SK-N-SH (cell line): ENCODE measurements at regions not wholly inside any gene's neighbourhood (a gene's known extent, or its start where the extent isn't known, plus 50 kb on each side); places are given as distances from the start of the nearest gene placed in this dataset.

ENCODE experiments used
- RCOR1 ChIP-seq: fragments of 150-350 bp; IDR thresholded peaks from 2 replicates; pipeline ENCODE4 v1.6.1; 2017; ENCODE audit warnings: antibody characterized with exemption, low read length
- TAF1 ChIP-seq: IDR thresholded peaks from 2 replicates; pipeline ENCODE4 v1.6.1; 2012; ENCODE audit warnings: low read depth, mild to moderate bottlenecking, low read length, moderate library complexity, borderline replicate concordance
- TF ChIP-seq, protein P1 (sequence below): IDR thresholded peaks from 2 replicates; pipeline ENCODE4 v1.6.1; 2012; ENCODE audit warnings: mild to moderate bottlenecking, low read depth, low read length, moderate library complexity
- TF ChIP-seq, protein P2 (sequence below): fragments of 200-600 bp; sonication (generic); IDR thresholded peaks from 2 replicates; pipeline ENCODE4 v1.6.1; 2017; ENCODE audit warnings: antibody characterized with exemption, mild to moderate bottlenecking, moderate library complexity

- no peak for TF ChIP-seq TAF1
- TF ChIP-seq, protein P1, sequence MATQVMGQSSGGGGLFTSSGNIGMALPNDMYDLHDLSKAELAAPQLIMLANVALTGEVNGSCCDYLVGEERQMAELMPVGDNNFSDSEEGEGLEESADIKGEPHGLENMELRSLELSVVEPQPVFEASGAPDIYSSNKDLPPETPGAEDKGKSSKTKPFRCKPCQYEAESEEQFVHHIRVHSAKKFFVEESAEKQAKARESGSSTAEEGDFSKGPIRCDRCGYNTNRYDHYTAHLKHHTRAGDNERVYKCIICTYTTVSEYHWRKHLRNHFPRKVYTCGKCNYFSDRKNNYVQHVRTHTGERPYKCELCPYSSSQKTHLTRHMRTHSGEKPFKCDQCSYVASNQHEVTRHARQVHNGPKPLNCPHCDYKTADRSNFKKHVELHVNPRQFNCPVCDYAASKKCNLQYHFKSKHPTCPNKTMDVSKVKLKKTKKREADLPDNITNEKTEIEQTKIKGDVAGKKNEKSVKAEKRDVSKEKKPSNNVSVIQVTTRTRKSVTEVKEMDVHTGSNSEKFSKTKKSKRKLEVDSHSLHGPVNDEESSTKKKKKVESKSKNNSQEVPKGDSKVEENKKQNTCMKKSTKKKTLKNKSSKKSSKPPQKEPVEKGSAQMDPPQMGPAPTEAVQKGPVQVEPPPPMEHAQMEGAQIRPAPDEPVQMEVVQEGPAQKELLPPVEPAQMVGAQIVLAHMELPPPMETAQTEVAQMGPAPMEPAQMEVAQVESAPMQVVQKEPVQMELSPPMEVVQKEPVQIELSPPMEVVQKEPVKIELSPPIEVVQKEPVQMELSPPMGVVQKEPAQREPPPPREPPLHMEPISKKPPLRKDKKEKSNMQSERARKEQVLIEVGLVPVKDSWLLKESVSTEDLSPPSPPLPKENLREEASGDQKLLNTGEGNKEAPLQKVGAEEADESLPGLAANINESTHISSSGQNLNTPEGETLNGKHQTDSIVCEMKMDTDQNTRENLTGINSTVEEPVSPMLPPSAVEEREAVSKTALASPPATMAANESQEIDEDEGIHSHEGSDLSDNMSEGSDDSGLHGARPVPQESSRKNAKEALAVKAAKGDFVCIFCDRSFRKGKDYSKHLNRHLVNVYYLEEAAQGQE, result no peak
- TF ChIP-seq, protein P2, sequence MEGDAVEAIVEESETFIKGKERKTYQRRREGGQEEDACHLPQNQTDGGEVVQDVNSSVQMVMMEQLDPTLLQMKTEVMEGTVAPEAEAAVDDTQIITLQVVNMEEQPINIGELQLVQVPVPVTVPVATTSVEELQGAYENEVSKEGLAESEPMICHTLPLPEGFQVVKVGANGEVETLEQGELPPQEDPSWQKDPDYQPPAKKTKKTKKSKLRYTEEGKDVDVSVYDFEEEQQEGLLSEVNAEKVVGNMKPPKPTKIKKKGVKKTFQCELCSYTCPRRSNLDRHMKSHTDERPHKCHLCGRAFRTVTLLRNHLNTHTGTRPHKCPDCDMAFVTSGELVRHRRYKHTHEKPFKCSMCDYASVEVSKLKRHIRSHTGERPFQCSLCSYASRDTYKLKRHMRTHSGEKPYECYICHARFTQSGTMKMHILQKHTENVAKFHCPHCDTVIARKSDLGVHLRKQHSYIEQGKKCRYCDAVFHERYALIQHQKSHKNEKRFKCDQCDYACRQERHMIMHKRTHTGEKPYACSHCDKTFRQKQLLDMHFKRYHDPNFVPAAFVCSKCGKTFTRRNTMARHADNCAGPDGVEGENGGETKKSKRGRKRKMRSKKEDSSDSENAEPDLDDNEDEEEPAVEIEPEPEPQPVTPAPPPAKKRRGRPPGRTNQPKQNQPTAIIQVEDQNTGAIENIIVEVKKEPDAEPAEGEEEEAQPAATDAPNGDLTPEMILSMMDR, result no peak
- no peak for TF ChIP-seq RCOR1
Observed at GRCh38 chr18:56312551-56313335, 325.6 kb downstream of the TXNL1 start.
